IPS DF 19.7 (cell line): ENCODE measurements at regions not wholly inside any gene's neighbourhood (a gene's known extent, or its start where the extent isn't known, plus 50 kb on each side); places are given as distances from the start of the nearest gene placed in this dataset.
"Not testable (repeated sequence)": the region's sequence is repeated elsewhere in the genome, so short reads cannot be mapped to it uniquely, and the experiment has no call there.

ENCODE experiments used
- DNase-seq: peaks from one replicate; pipeline ENCODE4 v3.0.0-alpha.2; 2013; ENCODE audit warnings: low read depth, low spot score

DNA sequence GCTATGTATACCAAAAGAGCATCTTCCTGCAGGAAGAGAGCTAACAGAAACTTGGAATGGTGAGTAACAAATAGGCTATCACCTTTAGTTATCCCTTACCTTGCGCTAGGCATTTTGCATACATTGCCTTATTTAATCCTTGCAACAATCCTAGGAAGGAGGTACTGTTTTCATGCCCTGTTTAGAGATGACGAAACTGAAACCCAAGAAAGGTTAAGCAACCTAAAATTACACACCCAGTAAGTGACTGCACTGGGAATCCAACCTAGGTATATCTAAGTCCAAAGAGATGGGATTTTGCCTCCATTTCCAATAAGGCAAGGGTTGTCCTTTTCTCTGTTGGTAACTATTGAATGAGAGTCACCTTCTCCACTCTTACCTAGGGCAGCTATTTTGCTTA lies 144.5 kb downstream of the TM2D1 start:
- no peak for DNase-seq

GRCh38 chr1:61579802-61580201 lies 145.1 kb downstream of the TM2D1 start:
- DNase-seq, result no peak

- no peak for DNase-seq
Measured at GRCh38 chr1:61572046-61572445, 152.9 kb downstream of the TM2D1 start.

DNA sequence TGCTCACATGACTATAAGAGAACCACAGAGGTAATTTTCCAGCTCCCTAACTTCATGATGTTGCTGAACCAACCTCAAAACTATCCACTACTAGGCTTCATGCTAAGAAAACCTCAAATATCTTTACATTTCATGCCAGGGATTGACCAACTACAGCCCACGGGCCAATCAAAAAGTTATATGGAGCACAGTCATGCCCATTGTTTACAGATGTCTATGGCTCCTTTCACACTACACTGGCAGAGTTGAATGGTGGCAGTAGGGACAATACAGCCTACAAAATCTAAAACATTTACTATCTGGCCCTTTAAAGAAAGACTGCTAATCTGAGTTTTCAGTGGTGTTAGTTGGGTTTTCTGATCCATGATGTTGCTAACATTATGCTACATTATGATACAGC lies 154.8 kb downstream of the TM2D1 start:
- no peak for DNase-seq

DNA sequence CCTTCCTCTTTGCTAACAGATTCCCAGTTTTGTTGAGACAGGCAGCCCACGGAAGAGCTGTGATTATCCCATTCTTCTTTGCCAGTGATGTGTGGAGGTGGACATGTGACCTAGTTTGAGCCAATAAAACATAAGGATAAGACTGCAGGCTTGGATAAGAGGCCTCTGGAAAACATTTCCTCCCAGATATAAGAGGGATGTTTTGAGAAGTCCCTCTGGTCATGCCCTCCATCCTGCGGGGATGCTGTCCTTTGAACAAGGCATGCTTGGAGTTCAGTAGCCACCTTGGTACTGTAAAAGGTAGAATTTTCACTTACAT lies 155.7 kb downstream of the TM2D1 start:
- DNase-seq, result no peak

- no peak for DNase-seq
Measured at GRCh38 chr1:61568460-61569302, 156.3 kb downstream of the TM2D1 start.

- DNase-seq, result no peak
Measured at GRCh38 chr1:61566177-61566576, 158.8 kb downstream of the TM2D1 start.

- DNase-seq, result no peak
Measured at GRCh38 chr1:61563611-61564010, 161.3 kb downstream of the TM2D1 start.

DNA sequence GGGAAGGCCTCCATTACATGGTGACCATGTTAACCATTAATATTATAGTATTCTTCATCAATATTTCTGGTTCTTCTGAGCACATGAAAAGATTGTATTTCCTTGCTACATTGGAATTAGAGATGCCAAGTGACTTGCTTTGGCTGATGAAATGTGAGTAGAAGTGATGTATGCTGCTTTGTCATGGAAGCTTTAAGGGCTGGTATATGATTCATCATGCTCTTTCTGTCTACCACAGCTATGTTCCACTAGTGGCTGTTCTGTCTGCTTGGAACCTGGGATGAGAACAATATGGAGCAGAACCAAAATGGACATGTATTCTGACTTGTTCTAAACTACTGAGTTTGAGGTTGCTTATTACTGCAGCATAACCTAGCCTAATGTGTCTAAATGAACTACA lies 163.3 kb downstream of the TM2D1 start:
- no peak for DNase-seq

DNA sequence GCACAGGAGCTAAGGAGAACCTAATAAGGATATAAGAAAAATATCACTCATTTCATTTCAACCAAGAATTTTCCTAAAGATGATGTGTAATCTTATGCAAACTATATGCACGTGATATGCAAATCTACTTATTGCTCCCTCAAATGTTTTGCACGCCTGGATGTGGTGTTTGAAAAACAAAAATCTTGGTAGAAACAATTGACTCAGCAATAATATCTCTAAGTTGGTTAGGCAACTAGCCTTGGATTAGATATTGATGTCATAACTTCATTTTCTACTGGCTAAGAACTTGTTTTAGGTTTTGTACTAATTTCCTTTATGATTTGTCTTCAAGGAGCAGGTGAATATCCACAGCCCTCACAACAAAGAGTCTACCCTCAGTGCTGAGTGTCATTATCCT lies 164.6 kb downstream of the TM2D1 start:
- DNase-seq, result no peak

- no peak for DNase-seq
Measured at GRCh38 chr1:61556631-61557030, 168.3 kb downstream of the TM2D1 start.

DNA sequence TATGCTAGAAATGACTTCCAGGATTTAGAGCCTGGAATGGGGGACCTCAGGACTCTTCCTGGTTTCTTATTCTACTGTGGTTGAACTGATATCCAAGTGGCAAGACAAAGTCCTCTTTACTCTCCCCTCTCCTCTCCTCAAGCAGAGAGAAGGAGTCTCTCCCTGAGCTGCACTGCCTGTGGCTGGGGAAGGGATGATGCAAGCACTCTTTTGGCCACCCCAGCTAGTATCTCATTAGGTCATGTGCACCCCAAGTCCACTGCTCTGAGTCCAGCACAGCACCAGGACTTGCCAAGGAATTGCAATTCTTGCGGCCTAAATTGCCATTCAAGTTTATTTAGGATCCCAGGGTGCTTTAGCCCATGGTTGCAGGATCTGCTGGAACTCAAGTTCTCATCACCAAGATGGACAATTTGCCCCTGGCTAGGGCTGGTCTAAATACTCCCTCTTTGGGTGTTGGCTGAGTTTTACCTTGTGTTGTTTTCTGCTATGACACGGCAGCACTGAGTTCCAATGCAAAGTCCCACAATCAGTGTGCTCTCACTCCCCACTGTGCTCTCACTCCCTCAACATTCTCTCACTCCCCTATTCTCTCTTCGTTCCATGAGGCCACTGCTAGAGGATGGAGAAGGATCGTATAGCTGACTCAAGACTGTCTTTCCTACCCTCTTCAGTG lies 172.2 kb downstream of the TM2D1 start:
- DNase-seq, result no peak

DNA sequence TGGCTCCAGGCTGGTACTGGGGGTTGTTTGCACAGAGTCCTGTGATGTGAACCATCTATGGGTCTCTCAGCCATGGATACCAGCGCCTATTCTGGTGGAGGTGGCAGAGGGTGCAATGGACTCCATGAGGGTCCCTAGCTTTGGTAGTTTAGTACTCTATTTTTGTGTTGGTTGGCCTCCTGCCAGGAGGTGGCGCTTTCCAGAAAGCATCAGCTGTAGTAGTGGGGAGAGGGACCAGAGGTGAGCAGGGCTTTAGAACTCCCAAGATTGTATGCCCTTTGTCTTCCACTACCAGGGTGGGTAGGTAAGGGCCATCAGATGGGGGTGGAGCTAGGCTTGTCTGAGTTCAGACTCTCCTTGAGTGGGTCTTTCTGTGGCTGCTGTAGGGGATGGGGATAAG lies 177.6 kb downstream of the TM2D1 start:
- DNase-seq, result peak; percentile 3

GRCh38 chr1:61544870-61545269 lies 180.1 kb downstream of the TM2D1 start:
- not testable (repeated sequence) for DNase-seq

- DNase-seq, result not testable (repeated sequence)
Measured at GRCh38 chr1:61543498-61543897, 181.4 kb downstream of the TM2D1 start.

DNA sequence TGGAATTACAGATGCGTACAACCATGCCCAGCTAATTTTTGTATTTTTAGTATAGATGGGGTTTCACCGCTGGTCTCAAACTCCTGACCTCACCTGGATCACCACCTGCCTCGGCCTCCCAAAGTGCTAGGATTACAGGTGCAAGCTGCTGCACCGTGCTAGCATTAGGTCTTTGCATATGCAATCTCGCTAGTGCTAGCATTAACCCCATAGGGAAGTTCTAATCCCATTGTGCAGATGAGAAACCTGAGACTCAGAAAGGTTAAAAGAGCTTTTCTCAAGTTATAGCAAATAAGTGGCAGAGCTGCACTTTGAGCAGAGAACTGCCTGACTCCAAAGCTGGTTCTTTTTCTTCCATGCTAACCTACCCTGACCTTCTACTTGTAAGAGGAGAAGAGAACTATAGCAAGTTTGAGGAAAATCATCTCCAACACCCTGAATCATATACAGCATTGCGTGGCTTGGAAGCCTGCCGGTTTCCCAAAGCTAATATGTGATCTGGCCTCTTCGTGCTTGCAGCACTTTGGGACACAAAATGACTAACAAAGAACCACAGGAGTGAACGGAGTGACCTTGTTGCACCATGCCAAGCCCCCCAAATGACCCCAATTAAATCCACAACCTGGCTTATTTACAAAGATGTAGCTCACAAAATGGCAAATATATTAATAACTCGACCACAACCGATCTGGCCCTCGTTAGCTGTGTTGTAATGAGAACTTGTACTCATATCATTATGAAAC lies 185.1 kb downstream of the TM2D1 start:
- no peak for DNase-seq

DNA sequence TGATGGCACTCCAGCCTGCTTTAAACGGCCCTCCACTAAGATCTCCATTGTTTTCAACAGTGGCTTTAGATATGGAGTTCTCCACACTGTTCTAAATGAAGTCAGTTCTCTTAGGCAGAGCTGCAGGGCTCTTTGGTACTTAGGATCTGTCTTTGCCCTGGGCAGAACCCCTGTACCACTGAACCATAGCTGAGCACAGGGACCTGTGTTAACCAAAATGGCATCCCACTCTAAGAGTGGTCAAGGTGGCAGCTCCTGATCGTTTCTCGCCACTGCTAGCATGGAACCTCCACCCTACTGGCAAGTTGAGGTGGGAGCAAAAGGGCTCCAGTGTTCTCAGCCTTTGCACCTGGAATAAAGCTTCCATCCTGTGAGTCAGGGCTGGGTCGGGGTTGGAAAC lies 186.7 kb downstream of the TM2D1 start:
- no peak for DNase-seq

DNA sequence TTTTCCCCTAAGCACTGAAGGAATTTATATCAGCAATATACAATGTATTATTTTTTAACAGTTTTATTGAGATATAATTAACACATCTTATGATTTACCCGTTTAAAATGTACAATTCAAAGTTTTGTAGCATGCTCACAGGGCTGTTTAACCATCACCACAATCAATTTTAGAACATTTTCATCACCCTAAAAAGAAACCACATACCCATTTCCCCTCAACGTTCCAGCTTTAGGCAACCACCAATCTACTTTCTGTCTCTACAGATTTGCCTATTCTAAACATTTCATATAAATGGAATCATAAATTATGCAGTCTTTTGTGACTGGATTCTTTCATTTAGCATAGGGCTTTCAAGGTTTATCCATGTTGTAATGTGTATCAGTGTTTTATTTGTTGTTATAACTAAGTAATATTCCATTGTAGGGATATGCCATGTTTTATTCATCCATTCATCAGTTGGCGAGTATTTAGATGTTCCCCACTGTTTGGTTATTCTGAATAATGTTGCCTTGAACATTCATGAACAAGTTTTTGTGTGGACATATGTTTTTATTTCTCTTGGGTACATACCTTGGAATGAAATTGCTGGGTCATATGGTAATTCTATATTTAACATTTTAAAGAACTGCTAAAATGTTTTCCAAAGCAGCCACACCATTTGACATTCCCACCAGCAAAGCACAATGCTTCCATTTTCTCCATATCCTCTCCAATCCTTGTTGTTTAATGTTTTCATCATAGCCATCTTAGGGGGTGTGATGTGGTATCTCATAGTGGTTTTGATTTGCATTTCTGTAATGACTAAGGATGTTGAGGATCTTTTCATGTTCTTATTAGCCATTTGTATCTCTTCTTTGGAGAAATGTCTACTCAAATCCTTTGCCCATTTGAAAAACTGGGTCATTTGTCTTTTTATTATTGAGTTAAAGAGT lies 188.5 kb downstream of the TM2D1 start:
- DNase-seq, result no peak

GRCh38 chr1:61534847-61535246 lies 190.1 kb downstream of the TM2D1 start:
- DNase-seq, result no peak

DNA sequence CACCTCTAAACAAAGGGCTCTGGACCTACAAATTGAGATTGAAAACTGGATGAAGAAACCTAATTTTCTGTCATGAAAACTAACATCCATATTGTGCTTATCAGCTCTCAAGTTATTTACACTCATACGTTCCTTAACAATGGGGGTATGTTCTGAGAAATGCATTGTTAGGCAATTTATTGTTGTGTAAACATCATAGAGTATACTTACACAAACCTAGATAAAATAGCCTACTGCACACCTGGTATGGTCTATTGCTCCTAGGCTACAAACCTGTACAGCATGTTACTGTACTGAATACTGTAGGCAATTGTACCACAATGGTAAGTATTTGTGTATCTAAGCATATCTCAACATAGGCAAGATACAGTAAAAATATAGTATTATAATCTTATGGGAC lies 191.4 kb downstream of the TM2D1 start:
- DNase-seq, result no peak

- no peak for DNase-seq
Measured at GRCh38 chr1:61531716-61532115, 193.2 kb downstream of the TM2D1 start.
